GM11168 (cell line): ENCODE measurements at regions not wholly inside any gene's neighbourhood (a gene's known extent, or its start where the extent isn't known, plus 50 kb on each side); places are given as distances from the start of the nearest gene placed in this dataset.

Experiments used
- in situ Hi-C: fragments of 300-500 bp; cut with MboI; formaldehyde crosslinking; loops from one replicate; pipeline ENCODE4 v1.12.0; 2022; ENCODE audit warnings: low sequenced_read_pairs; ENCODE audit not compliant: unreplicated experiment

DNA sequence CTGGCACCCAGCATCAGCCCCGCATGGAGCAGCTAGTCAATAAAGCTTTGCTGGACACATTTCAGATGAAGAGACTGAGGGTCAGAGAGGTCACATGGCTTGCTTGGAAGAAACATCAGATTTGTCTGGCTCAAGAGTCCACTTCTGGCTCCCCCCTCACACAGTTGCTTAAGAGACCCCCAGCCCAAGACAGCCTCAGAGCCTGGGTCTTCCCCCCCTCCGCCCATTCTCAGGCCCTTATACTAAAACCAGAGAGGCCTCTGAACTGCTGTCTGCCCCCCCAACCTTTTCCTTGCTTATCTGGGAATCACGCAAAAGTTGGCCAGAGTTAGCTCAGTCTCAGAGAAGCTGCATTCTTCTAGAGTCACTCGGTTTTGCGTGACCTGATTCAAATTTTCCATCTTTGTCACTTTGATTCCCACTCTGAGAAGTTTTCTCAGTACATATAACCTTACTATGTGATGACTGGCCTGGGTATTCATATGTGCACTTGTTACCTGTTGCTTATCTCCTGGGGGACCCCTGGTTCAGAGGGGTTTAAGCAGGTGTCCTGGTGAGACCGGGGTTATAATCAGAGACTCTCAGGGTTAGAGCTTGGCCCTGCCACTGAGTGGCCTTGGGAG lies 145.4 kb upstream of the IER5L start:
- in situ Hi-C loops, result no loop called here

GRCh38 chr9:129322641-129323375 lies 144.7 kb upstream of the IER5L start:
- in situ Hi-C loops, result no loop called here

DNA sequence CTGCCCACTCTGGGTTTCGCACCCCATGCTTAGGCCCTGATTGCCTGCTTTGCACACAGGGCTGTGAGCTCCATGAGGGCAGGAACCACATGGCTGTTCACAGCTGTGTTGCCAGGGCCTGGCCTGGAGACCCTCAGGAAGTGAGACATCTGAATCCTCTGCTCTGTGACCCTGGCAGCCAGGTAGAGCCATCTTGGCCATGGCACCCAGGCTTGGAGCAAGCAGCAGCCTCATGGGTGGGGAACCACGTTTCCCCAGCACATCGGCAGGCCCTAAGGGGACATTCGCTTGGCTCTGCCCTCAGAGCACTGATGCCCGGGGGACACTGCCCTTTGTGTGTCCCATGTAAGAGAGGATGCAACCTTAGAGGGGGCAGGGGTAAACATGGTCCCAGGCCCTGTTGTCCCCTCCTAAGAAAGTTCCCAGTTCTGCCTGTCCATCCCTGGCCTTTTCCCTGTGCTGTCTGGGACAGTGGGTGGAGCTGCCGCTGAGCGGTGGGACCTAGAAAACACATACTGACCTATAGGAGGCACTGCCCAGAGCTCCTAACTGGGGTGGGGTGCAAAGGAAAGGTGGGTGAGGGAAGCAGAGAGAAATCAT lies 144.1 kb upstream of the IER5L start:
- in situ Hi-C loops, result no loop called here

DNA sequence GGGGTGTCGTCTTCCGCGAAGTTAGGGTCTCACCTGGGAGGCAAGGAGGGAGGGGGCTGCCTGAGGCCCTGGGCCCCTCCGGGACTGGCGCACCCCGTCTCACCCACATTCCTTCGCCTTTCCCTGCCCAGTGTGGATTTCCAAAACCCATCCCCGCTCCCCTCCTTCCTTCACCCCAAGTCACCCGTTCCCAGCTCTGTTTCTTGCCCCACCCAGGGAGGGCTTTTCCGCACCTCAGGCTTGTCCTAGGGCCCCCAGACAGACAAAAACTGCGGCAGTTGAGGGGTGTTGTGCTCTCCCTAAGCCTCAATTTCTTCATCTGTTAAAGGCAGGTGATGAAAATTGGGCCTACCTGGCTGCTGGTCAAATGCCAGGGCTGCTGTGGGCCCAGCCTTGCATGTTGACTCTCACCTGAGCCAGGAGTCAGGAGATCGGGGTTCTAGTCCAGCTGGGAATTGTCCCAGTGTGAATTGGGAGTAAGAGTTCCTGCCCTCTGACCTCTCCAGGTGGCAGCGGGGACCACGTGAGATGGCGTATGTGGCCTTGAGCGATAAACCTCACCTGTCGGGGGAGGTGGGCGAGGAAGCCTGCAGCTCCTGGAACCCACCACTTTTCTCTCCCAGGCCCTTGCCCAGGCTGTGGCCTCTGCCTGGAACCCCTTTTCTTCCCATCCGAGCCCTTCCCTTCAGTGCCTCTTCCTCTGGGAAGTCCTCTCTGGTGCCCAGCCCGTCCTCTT lies 143.4 kb upstream of the IER5L start:
- in situ Hi-C loops, result no loop called here

GRCh38 chr9:129320575-129321285 lies 142.7 kb upstream of the IER5L start:
- in situ Hi-C loops, result no loop called here

DNA sequence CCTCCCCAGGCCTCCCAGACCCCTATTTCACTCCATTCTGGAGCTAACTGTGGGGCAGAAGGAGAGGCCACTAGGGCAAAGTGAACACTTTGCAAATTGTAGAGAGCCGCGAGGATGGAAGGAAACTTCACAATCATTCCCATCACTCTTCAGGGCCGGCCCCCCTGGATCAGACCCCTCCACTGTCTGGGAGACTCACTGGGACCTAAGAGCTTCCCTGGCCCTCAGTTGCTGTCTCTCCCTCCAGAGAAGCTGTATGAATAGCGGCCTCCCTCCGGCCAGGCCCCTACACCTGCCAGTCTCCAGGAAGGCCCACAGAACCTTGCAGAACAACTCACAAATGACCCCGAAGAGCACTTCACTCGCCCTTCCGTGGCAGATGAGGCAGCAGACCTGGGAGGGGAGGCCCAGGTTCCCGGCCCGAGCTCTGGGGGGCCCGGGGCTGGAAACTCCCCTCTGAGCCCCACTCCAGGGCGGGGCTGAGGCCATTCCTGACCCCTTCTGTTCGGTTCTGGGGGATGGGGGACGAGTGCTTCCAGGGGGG lies 141.9 kb upstream of the IER5L start:
- in situ Hi-C loops, result no loop called here

- in situ Hi-C loops, result no loop called here
Observed at GRCh38 chr9:129319076-129319937, 141.2 kb upstream of the IER5L start.

DNA sequence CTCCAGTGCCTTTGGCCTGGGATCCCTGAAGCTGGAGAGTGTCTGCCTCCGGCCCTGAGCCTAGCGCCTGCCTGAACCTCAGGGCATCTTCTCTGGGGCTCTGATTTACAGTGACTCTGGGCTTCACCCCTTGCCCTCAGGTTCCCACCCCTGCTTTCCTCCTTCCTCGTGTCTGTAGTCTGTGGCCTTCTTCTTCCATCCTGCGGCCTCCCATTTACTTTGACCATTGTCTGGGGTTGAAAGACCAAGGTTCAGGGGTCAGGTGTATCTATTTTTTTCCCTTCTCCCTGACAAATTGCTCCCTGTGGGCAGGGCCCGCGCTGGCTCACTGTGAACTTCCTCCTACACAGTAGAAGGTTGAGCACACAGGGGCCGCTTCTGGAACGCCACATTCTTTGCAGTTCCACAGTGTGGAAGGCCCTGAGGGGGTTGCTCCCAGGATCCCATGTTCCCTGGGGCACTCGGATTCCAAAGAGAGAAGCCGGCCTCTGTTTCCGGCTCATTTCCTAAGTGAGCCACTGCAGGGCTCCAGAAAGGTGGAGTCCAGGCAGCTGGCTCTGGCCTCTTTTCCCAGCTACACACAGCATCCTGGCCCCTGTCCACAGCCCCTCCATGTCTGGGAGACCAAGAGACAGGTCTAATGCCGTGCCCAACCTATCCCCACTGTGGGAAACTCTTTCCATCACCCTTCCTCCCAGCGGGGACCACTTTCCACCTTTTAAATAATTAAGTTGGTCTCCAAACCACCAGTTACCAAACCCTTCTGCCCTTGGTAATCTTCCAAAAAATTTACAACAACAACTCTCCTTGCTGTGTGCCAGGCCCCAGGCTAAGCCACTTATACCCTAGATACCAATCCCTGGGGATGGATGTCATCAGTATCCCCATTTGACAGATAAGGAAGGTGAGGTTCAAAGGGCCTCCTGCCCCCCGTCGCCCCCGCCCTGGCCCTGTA lies 140.3 kb upstream of the IER5L start:
- in situ Hi-C loops, result no loop called here

- in situ Hi-C loops, result no loop called here
Observed at GRCh38 chr9:129317179-129318011, 139.3 kb upstream of the IER5L start.

- in situ Hi-C loops, result no loop called here
Observed at GRCh38 chr9:129316281-129317030, 138.4 kb upstream of the IER5L start.

DNA sequence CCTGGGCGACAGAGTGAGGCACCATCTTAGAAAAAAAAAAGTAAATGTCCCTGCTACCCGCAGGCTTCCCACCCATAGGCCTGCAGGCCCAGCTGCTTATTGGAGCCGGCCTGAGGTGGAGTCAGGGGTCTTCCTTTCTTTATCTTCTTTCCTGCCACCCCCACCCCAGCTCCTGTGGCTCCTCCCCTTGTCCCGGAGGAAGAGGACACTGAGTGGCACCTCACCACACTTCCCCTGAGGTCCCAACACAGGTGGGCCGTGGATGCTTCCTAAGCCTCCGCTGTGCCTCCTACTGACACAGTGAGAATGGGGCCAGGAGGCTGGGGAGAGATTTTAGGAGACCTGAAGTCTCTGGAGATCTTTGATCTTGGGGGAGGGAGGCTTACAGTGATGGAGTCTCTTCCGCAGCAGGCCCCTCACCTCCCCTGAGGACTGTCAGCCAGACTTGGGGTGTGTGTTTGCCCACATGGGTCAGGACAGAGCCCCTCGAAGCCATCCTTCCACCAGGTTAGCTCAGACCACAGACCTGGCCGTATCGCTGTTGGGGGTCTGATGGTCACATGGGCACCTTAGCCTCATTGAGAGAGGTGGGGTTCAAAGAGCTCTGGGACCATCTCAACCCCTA lies 135.4 kb upstream of the IER5L start:
- in situ Hi-C loops, result no loop called here

GRCh38 chr9:129312251-129313122 lies 134.4 kb upstream of the IER5L start:
- in situ Hi-C loops, result no loop called here

DNA sequence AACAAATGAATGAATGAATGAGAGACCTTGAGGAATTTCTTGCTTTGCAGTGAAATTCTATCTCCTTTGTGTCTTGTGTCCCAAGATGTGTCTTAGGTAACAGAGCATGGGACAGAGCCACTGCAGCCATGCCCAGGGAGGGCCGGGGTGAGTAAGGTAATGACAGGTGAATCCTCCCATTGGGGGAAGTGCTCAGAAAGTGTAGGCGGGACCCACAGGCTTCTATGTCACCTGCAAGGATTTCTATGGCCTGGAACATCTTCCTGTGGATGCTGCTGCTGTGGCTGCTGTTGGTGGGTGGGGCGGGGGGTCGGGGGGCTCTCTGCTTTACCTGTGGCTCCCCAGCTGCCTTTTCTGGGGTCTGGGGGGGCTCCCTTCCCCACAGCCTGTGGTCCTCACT lies 133.6 kb upstream of the IER5L start:
- in situ Hi-C loops, result no loop called here

GRCh38 chr9:129310666-129311350 lies 132.7 kb upstream of the IER5L start:
- in situ Hi-C loops, result no loop called here

- in situ Hi-C loops, result no loop called here
Observed at GRCh38 chr9:129309906-129310305, 131.8 kb upstream of the IER5L start.
